ENCODE measurements at regions not wholly inside any gene's neighbourhood (a gene's known extent, or its start where the extent isn't known, plus 50 kb on each side); places are given as distances from the start of the nearest gene placed in this dataset.

DNA sequence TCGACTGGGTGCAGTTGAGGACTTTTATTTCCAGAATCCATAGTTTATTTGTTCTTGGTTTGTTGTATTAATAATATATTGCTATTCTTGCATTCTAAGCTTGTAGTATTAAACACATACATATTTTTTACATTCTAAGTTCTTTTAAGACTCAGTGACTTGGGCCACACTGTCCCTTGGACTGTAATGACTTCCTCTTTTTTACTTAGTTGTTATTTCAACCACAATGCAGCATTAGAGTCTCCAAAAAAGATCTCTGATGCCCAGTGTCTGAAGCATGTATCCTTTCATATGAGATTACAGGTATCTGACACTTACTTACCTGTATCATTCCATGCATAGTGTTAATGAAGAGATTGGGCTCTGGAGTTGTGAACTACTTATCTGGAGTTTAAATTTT lies 864.9 kb upstream of the PCDH20 start:
- Histone ChIP-seq H3K27ac (no peak overlapping the region), H3K27me3 (no peaks in the 10 kb centered on the region), H3K4me3 (no peak overlapping the region), H3K9me3 (ENCODE audit: low read depth) (no peaks in the 10 kb centered on the region), H3K36me3 (no peaks in the 10 kb centered on the region), H3K4me1 (ENCODE audit: low read depth) (peaks cover 5% of the 10 kb centered on the region)
- no peak for DNase-seq (ENCODE audit: low read depth in 1 of 2, low spot score in 1 of 2)
- TF ChIP-seq CTCF (IDR thresholded peaks at IDR 0.05; ENCODE audit: low read depth, low read length), result no peak

DNA sequence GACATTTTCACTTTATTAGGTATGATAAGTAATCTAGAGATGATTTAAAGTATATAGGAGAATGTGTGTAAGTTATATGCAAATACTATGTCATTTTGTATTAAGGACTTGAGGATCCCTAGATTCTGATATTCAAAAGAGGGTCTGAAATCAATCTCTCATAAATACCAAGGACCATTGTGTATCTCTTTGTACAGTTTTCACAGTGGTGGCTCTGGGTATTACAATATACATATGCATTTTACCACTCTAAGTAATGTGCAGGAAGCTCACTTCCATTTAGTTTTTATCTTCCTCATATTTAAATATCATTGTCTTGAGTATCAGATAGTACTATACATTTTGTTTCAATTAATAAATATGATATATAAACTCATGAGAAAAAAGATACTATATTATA lies 862.6 kb upstream of the PCDH20 start:
- Histone ChIP-seq H3K9me3 (ENCODE audit: low read depth) (no peaks in the 10 kb centered on the region), H3K27me3 (no peaks in the 10 kb centered on the region), H3K4me1 (ENCODE audit: low read depth) (peaks cover 5% of the 10 kb centered on the region), H3K4me3 (no peak overlapping the region), H3K36me3 (no peaks in the 10 kb centered on the region), H3K27ac (no peak overlapping the region)
- no peak for TF ChIP-seq CTCF (IDR thresholded peaks at IDR 0.05; ENCODE audit: low read depth, low read length)
- no peak for DNase-seq (ENCODE audit: low read depth in 1 of 2, low spot score in 1 of 2)

GRCh38 chr13:62251734-62252133 lies 836.1 kb upstream of the PCDH20 start:
- no peak overlapping the region for H3K4me3 ChIP-seq
- no peak for DNase-seq (ENCODE audit: low read depth in 1 of 2, low spot score in 1 of 2)
- H3K27me3 ChIP-seq, result no peaks in the 10 kb centered on the region
- no peaks in the 10 kb centered on the region for H3K9me3 ChIP-seq (ENCODE audit: low read depth)
- TF ChIP-seq CTCF (IDR thresholded peaks at IDR 0.05; ENCODE audit: low read depth, low read length), result no peak
- H3K4me1 ChIP-seq (ENCODE audit: low read depth), result no peaks in the 10 kb centered on the region
- no peaks in the 10 kb centered on the region for H3K36me3 ChIP-seq
- H3K27ac ChIP-seq, result no peak overlapping the region

DNA sequence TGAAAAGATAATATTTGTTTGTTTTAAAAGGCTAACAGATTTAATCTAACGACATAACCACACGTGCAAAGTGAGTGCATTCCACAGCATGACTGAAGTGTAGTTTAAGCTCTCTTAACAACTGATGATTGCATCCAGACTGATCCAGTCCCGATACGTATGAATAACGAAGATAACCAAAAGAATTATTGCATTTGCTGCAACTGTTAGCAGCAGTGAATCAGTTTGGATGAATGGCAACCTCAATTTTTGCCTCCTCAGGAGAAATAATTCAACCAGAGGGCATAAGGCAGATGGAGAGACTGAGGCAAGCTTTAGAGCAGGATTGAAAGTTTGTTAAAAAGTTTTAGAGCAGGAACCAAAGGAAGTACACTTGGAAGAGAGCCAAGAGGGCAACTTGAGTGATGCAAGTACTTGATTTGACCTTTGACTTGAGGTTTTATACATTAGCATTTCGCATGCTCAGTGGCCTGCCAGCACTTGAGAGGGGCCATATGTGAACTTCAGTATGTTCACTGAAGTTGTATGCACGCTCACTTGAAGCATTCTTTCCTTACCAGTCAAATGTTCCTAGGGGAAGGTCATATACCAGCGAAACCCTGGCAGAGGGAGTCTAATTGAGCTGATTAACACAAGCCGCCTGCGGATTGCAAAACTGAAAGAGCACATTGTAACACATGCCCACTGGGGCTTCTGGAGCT lies 835.0 kb upstream of the PCDH20 start:
- no peak for TF ChIP-seq CTCF (IDR thresholded peaks at IDR 0.05; ENCODE audit: low read depth, low read length)
- Histone ChIP-seq H3K4me3 (no peak overlapping the region), H3K4me1 (ENCODE audit: low read depth) (no peaks in the 10 kb centered on the region), H3K27ac (no peak overlapping the region), H3K36me3 (no peaks in the 10 kb centered on the region), H3K27me3 (no peaks in the 10 kb centered on the region), H3K9me3 (ENCODE audit: low read depth) (no peaks in the 10 kb centered on the region)
- peak in 1 of 2 donors; percentile 3 for DNase-seq (ENCODE audit: low read depth in 1 of 2, low spot score in 1 of 2)

- no peak for DNase-seq (ENCODE audit: low read depth in 1 of 2, low spot score in 1 of 2)
Measured at GRCh38 chr13:62246581-62246980, 830.9 kb upstream of the PCDH20 start.

More at GRCh38 chr13:62246581-62246980, 830.9 kb upstream of the PCDH20 start:
- Histone ChIP-seq H3K36me3 (no peaks in the 10 kb centered on the region), H3K9me3 (ENCODE audit: low read depth) (no peaks in the 10 kb centered on the region), H3K4me3 (no peak overlapping the region), H3K4me1 (ENCODE audit: low read depth) (no peaks in the 10 kb centered on the region), H3K27me3 (no peaks in the 10 kb centered on the region), H3K27ac (no peak overlapping the region)
- no peak for TF ChIP-seq CTCF (IDR thresholded peaks at IDR 0.05; ENCODE audit: low read depth, low read length)
